HepG2 (cell line): ENCODE measurements at regions not wholly inside any gene's neighbourhood (a gene's known extent, or its start where the extent isn't known, plus 50 kb on each side); places are given as distances from the start of the nearest gene placed in this dataset.

Experiments
- ATAC-seq: fragments of 200-7000 bp; cut with Tn5 transposase; 3 replicates; pipeline ENCODE4 v1.9.1; 2020; ENCODE audit warnings: mild to moderate bottlenecking, moderate library complexity
- BruUV-seq: library from RNA; stranded (reverse); fragments of 400-500 nt; replicated peaks from 2 replicates; lab custom pipeline; 2021; lab: Mats Ljungman, UMichigan
- CTCF ChIA-PET: fragments of 300-600 bp; formaldehyde crosslinking; extraction: SDS; loops from one replicate; lab custom pipeline; 2021; ENCODE audit warnings: low total read pairs, inconsistent platforms, low intra/inter-chr PET ratio; lab: Yijun Ruan, JAX
- POLR2A ChIA-PET: fragments of 350-600 bp; sonication (Branson Sonifier 250); formaldehyde crosslinking; loops from one replicate; lab custom pipeline; 2020; ENCODE audit warnings: antibody characterized with exemption, inconsistent platforms; lab: Yijun Ruan, JAX
- DNase-seq: peaks from one replicate; pipeline ENCODE4 v3.0.0-alpha.2; 2015; ENCODE audit warnings: low spot score
- FAIRE-seq: peaks from 3 replicates; lab custom pipeline; 2011; peaks lifted over from hg19 to GRCh38; lab: Jason Lieb, UNC
- H2AFZ ChIP-seq: one replicate; pipeline ENCODE4 v1.6.1; 2011; ENCODE audit warnings: low read length, inconsistent platforms
- H3K27ac ChIP-seq: fragments of 300-600 bp; 3 replicates; pipeline ENCODE4 v1.8.0; 2011; ENCODE audit warnings: mixed run types, mild to moderate bottlenecking, mixed read lengths, low read length, inconsistent platforms; ENCODE audit not compliant: insufficient read depth; ENCODE audit errors: extremely low read length
- H3K27me3 ChIP-seq, 2 experiments: fragments of 200-600 bp in 1 of 2; 2 replicates in 1 of 2; 3 replicates in 1 of 2; pipeline versions ENCODE4 v1.6.0 to v1.8.0; 2011; ENCODE audit warnings: low read length in 2 of 2, mild to moderate bottlenecking in 2 of 2, moderate library complexity in 2 of 2, inconsistent platforms in 1 of 2; ENCODE audit not compliant: insufficient read depth in 2 of 2, control insufficient read depth in 1 of 2
- H3K36me3 ChIP-seq, 2 experiments: fragments of 200-600 bp in 1 of 2; replicated peaks in 1 of 2; 2 replicates in 1 of 2; 3 replicates in 1 of 2; pipeline versions ENCODE4 v1.5.1 to v1.8.0; 2011; ENCODE audit warnings: low read length in 2 of 2, inconsistent platforms in 1 of 2; ENCODE audit not compliant: insufficient read depth in 2 of 2, control insufficient read depth in 1 of 2
- H3K4me1 ChIP-seq: 2 replicates; pipeline ENCODE4 v1.5.1; 2012; ENCODE audit warnings: low read length, inconsistent platforms; ENCODE audit not compliant: insufficient read depth
- H3K4me2 ChIP-seq: 2 replicates; pipeline ENCODE4 v1.6.0; 2011; ENCODE audit warnings: low read depth, low read length, inconsistent platforms
- H3K4me3 ChIP-seq, 3 experiments: fragments of 200-600 bp in 1 of 3; sonication (generic), shearing (Covaris generic) in 1 of 3; replicated peaks in 1 of 3; 2 replicates each; pipeline ENCODE4 v1.5.1; 2011 to 2016; ENCODE audit warnings: low read length in 3 of 3, inconsistent platforms in 2 of 3, low read depth in 2 of 3, mild to moderate bottlenecking in 2 of 3, control low read depth in 1 of 3, mixed read lengths in 1 of 3; ENCODE audit not compliant: insufficient read depth in 1 of 3
- H3K79me2 ChIP-seq: one replicate; pipeline ENCODE4 v1.6.1; 2011; ENCODE audit warnings: low read length, inconsistent platforms; ENCODE audit not compliant: insufficient read depth
- H3K9ac ChIP-seq: 2 replicates; pipeline ENCODE4 v1.6.0; 2011; ENCODE audit warnings: mild to moderate bottlenecking, low read depth, low read length, inconsistent platforms; ENCODE audit not compliant: insufficient read depth
- H3K9me3 ChIP-seq: 2 replicates; pipeline ENCODE4 v1.5.1; 2012; ENCODE audit warnings: mild to moderate bottlenecking, low read length
- H4K20me1 ChIP-seq: 2 replicates; pipeline ENCODE4 v1.6.0; 2011; ENCODE audit warnings: inconsistent platforms, mild to moderate bottlenecking, low read length, moderate library complexity; ENCODE audit not compliant: insufficient read depth
- CC2D1A ChIP-seq: sonication (generic); formaldehyde crosslinking; IDR thresholded peaks from 2 replicates; pipeline ENCODE4 v1.8.1; 2023; ENCODE audit warnings: mild to moderate bottlenecking, missing genetic modification reagents
- CTCF ChIP-seq: sonication (generic); formaldehyde crosslinking; IDR thresholded peaks from 2 replicates; pipeline ENCODE4 v1.5.0; 2020; ENCODE audit warnings: mild to moderate bottlenecking, missing genetic modification reagents, moderate library complexity
- HIVEP1 ChIP-seq: sonication (generic); formaldehyde crosslinking; IDR thresholded peaks from 2 replicates; pipeline ENCODE4 v1.4.0; 2020; ENCODE audit warnings: mild to moderate bottlenecking, missing genetic modification reagents
- HOXD1 ChIP-seq: sonication (generic); formaldehyde crosslinking; IDR thresholded peaks from 2 replicates; pipeline ENCODE4 v1.5.0; 2020; ENCODE audit warnings: missing genetic modification reagents
- PPARG ChIP-seq: conservative IDR thresholded peaks from 2 replicates; pipeline ENCODE4 v1.6.1; 2016; ENCODE audit warnings: missing biosample characterization, missing genetic modification reagents
- RBM39 ChIP-seq: fragments of 200-400 bp; formaldehyde crosslinking; IDR thresholded peaks from one replicate; pipeline ENCODE4 v1.6.1; 2018; ENCODE audit warnings: antibody characterized with exemption, mild to moderate bottlenecking, low read depth, low read length; ENCODE audit not compliant: poor library complexity, severe bottlenecking
- TAF1 ChIP-seq: sonication (generic); formaldehyde crosslinking; IDR thresholded peaks from 2 replicates; pipeline ENCODE4 v1.4.0; 2020; ENCODE audit warnings: missing genetic modification reagents
- TCF7 ChIP-seq: sonication (generic); IDR thresholded peaks from 2 replicates; pipeline ENCODE4 v1.6.1; 2016; ENCODE audit warnings: antibody characterized with exemption, low read depth
- ZBTB38 ChIP-seq: sonication (generic); formaldehyde crosslinking; IDR thresholded peaks from 2 replicates; pipeline ENCODE4 v1.5.1; 2020; ENCODE audit warnings: mild to moderate bottlenecking, missing genetic modification reagents
- ZBTB44 ChIP-seq: sonication (generic); formaldehyde crosslinking; IDR thresholded peaks from 2 replicates; pipeline ENCODE4 v1.4.0; 2020; ENCODE audit warnings: missing genetic modification reagents
- ZFP36 ChIP-seq: fragments of 150-350 bp; IDR thresholded peaks from 2 replicates; pipeline ENCODE4 v1.6.1; 2018; ENCODE audit warnings: borderline replicate concordance, low read length, low read depth; ENCODE audit not compliant: partially characterized antibody
- ZNF280B ChIP-seq: sonication (generic); formaldehyde crosslinking; IDR thresholded peaks from 2 replicates; pipeline ENCODE4 v1.5.0; 2020; ENCODE audit warnings: missing genetic modification reagents, mild to moderate bottlenecking, borderline replicate concordance
- ZNF570 ChIP-seq: sonication (generic); formaldehyde crosslinking; IDR thresholded peaks from 2 replicates; pipeline ENCODE4 v1.4.0; 2020; ENCODE audit warnings: mild to moderate bottlenecking, missing genetic modification reagents, borderline replicate concordance
- ZNF574 ChIP-seq: sonication (generic); formaldehyde crosslinking; IDR thresholded peaks from 2 replicates; pipeline ENCODE4 v1.4.0; 2020; ENCODE audit warnings: missing genetic modification reagents
- ZNF747 ChIP-seq: sonication (generic); formaldehyde crosslinking; IDR thresholded peaks from 2 replicates; pipeline ENCODE4 v1.8.1; 2023; ENCODE audit warnings: missing genetic modification reagents, mild to moderate bottlenecking, borderline replicate concordance
- WGBS: methylation state at CpG from one replicate; pipeline ENCODE4 v1.1.6; 2017; ENCODE audit warnings: low lambda C conversion rate; 5-methylcytosine and 5-hydroxymethylcytosine counted together
- in situ Hi-C: cut with HindIII; loops from 2 replicates; pipeline ENCODE4 v1.10.0; 2017; ENCODE audit warnings: low pct_unique_long_range_greater_than_20kb; ENCODE audit not compliant: extremely low pct_ligation_motif_present
- intact Hi-C: fragments of 100-400 bp; cut with micrococcal nuclease; formaldehyde crosslinking; loops from one replicate; pipeline ENCODE4 v1.10.0; 2022; ENCODE audit not compliant: unreplicated experiment

- TF ChIP-seq ZNF280B (CRISPR knock-in tag) (no peak), ZNF574 (CRISPR knock-in tag) (no peak), ZNF570 (CRISPR knock-in tag) (no peak), ZFP36 (no peak), CC2D1A (no peak), HOXD1 (CRISPR knock-in tag) (no peak), ZBTB38 (no peak), PPARG (CRISPR knock-in tag) (no peak), HIVEP1 (no peak), TAF1 (CRISPR knock-in tag) (no peak)
Observed at GRCh38 chr3:147733217-147733616, 324.1 kb downstream of the ZIC1 start (continued).

- FAIRE-seq: no peak
- POLR2A ChIA-PET: no interaction called here
- H3K27me3 ChIP-seq: no peaks in the 10 kb centered on the region
- DNase-seq: no peak
- intact Hi-C loops: no loop called here
- BruUV-seq: no TSS peak
- in situ Hi-C loops: no loop called here
- no peaks in the 10 kb centered on the region for H3K4me1 ChIP-seq
- H3K79me2 ChIP-seq: no peaks in the 10 kb centered on the region
- no peaks in the 10 kb centered on the region for H3K9me3 ChIP-seq
- H3K4me2 ChIP-seq: no peak overlapping the region
- no peak for ATAC-seq
- H3K27ac ChIP-seq: no peak overlapping the region
- no peak overlapping the region for H3K4me3 ChIP-seq
- CTCF ChIA-PET: no interaction called here
- no peak overlapping the region for H2AFZ ChIP-seq
- no peaks in the 10 kb centered on the region for H3K36me3 ChIP-seq
- 1% methylated on average over 3 of the region's 3 CpGs for WGBS
- TF ChIP-seq CTCF (CRISPR knock-in tag) (no peak), TCF7 (no peak), RBM39 (no peak), ZBTB44 (CRISPR knock-in tag) (no peak), ZNF747 (CRISPR knock-in tag) (no peak)
- no peaks in the 10 kb centered on the region for H4K20me1 ChIP-seq
- no peak overlapping the region for H3K9ac ChIP-seq
Observed at GRCh38 chr3:147735616-147736015, 326.5 kb downstream of the ZIC1 start.
